Kidney epithelial cell (primary cell): ENCODE measurements at regions not wholly inside any gene's neighbourhood (a gene's known extent, or its start where the extent isn't known, plus 50 kb on each side); places are given as distances from the start of the nearest gene placed in this dataset.

ENCODE experiments used
- DNase-seq: peaks from one replicate; pipeline ENCODE4 v3.0.0-alpha.2; 2010; ENCODE audit warnings: low read depth
- H3K27me3 ChIP-seq: 2 replicates; pipeline ENCODE4 v1.6.0; 2011; ENCODE audit warnings: low read length; ENCODE audit not compliant: control insufficient read depth, insufficient read depth
- H3K36me3 ChIP-seq: 2 replicates; pipeline ENCODE4 v1.5.1; 2011; ENCODE audit warnings: low read length; ENCODE audit not compliant: control insufficient read depth, insufficient read depth
- H3K4me3 ChIP-seq: 2 replicates; pipeline ENCODE4 v1.5.1; 2011; ENCODE audit warnings: low read depth, mild to moderate bottlenecking, control low read depth, low read length
- TF ChIP-seq, protein P1 (sequence below): IDR thresholded peaks from 2 replicates; pipeline ENCODE4 v1.5.1; 2011; ENCODE audit warnings: mild to moderate bottlenecking, moderate library complexity, low read length, control low read depth, inconsistent platforms; ENCODE audit not compliant: insufficient read depth, poor library complexity, severe bottlenecking

- H3K4me3 ChIP-seq, result no peak overlapping the region
- DNase-seq, result no peak
- H3K27me3 ChIP-seq, result no peaks in the 10 kb centered on the region
- TF ChIP-seq, protein P1, sequence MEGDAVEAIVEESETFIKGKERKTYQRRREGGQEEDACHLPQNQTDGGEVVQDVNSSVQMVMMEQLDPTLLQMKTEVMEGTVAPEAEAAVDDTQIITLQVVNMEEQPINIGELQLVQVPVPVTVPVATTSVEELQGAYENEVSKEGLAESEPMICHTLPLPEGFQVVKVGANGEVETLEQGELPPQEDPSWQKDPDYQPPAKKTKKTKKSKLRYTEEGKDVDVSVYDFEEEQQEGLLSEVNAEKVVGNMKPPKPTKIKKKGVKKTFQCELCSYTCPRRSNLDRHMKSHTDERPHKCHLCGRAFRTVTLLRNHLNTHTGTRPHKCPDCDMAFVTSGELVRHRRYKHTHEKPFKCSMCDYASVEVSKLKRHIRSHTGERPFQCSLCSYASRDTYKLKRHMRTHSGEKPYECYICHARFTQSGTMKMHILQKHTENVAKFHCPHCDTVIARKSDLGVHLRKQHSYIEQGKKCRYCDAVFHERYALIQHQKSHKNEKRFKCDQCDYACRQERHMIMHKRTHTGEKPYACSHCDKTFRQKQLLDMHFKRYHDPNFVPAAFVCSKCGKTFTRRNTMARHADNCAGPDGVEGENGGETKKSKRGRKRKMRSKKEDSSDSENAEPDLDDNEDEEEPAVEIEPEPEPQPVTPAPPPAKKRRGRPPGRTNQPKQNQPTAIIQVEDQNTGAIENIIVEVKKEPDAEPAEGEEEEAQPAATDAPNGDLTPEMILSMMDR, result no peak
- H3K36me3 ChIP-seq, result no peaks in the 10 kb centered on the region
These were observed 1806.1 kb upstream of the MIR17HG start for GRCh38 chr13:89541091-89542030.

GRCh38 chr13:89550938-89551337 is 1796.5 kb upstream of the MIR17HG start:
- peak; percentile 63 for DNase-seq
- Histone ChIP-seq H3K4me3 (no peak overlapping the region), H3K27me3 (no peaks in the 10 kb centered on the region), H3K36me3 (no peaks in the 10 kb centered on the region)
- TF ChIP-seq, protein P1, result no peak

DNA sequence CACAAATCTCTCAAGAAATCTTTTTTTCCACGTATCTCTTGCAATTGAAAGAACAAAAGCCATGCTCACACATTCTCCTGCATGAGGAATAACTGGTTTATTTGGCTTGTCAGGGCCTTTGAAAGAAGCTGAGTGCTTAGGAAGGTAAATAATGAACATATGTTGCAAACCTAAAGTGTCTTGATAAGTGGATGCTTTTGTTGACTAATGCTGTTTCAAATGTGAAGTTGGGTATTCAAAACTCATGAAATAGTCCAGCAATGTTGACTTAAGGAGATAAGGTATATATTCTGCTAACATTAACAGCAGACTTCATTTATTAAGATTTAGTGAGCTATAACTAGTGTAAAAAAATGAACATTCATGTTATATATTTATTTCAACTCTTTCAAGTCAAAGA is 1792.7 kb upstream of the MIR17HG start:
- DNase-seq, result no peak
- TF ChIP-seq, protein P1, result no peak
- Histone ChIP-seq H3K27me3 (no peaks in the 10 kb centered on the region), H3K36me3 (no peaks in the 10 kb centered on the region), H3K4me3 (no peak overlapping the region)

GRCh38 chr13:89565476-89566100 is 1781.9 kb upstream of the MIR17HG start:
- TF ChIP-seq, protein P1, result no peak
- no peak overlapping the region for H3K4me3 ChIP-seq
- no peaks in the 10 kb centered on the region for H3K27me3 ChIP-seq
- no peaks in the 10 kb centered on the region for H3K36me3 ChIP-seq
- DNase-seq, result no peak

- TF ChIP-seq, protein P1, result no peak
- Histone ChIP-seq H3K4me3 (no peak overlapping the region), H3K27me3 (no peaks in the 10 kb centered on the region), H3K36me3 (no peaks in the 10 kb centered on the region)
- no peak for DNase-seq
These were observed 1780.5 kb upstream of the MIR17HG start for GRCh38 chr13:89567025-89567424.
